ENCODE measurements at regions not wholly inside any gene's neighbourhood (a gene's known extent, or its start where the extent isn't known, plus 50 kb on each side); places are given as distances from the start of the nearest gene placed in this dataset.

GRCh38 chr5:154547551-154547950 is 69.5 kb upstream of the HAND1 start:
- Histone ChIP-seq H3F3A (ENCODE audit: low read length, unreplicated experiment) (no peaks in the 10 kb centered on the region), H3K27me3 (ENCODE audit: low read length) (peaks cover 37% of the 10 kb centered on the region), H3K27ac (ENCODE audit: low read length) (no peak overlapping the region), H3K4me1 (ENCODE audit: insufficient read depth, low read length) (no peaks in the 10 kb centered on the region), H3K9me2 (replicated peaks; ENCODE audit: low read length) (no peaks in the 10 kb centered on the region), H3K4me3 (ENCODE audit: low read length) (no peak overlapping the region), H3K9ac (ENCODE audit: low read length) (no peak overlapping the region), H4K20me1 (ENCODE audit: low read length) (no peaks in the 10 kb centered on the region), H3K79me2 (ENCODE audit: low read length) (no peaks in the 10 kb centered on the region), H3K4me2 (ENCODE audit: low read length) (no peak overlapping the region), H2AFZ (ENCODE audit: low read length) (no peak overlapping the region), H3K9me3 (ENCODE audit: low read length) (no peaks in the 10 kb centered on the region), H3K36me3 (ENCODE audit: low read depth, low read length) (no peaks in the 10 kb centered on the region)
- intact Hi-C loops (cut with micrococcal nuclease) = no loop called here
- no peak for TF ChIP-seq CTCF (conservative IDR thresholded peaks at IDR 0.05; ENCODE audit: low read depth, low read length)
- no peak for TF ChIP-seq EZH2phosphoT487 (IDR thresholded peaks at IDR 0.05; ENCODE audit: borderline replicate concordance, low read length)
- TF ChIP-seq EZH2 (IDR thresholded peaks at IDR 0.05; ENCODE audit: low read length, unreplicated experiment) = no peak
- DNase-seq (no peak), ATAC-seq (no peak)
- no TSS peak for BruUV-seq (replicated peaks)
- ChIA-PET CTCF (no interaction called here), POLR2A (ENCODE audit: unreplicated experiment) (no interaction called here)

GRCh38 chr5:154546719-154547118 is 68.7 kb upstream of the HAND1 start:
- ChIA-PET POLR2A (ENCODE audit: unreplicated experiment) (no interaction called here), CTCF (no interaction called here)
- Histone ChIP-seq H3K9ac (ENCODE audit: low read length) (no peak overlapping the region), H3K79me2 (ENCODE audit: low read length) (no peaks in the 10 kb centered on the region), H3K4me1 (ENCODE audit: insufficient read depth, low read length) (no peaks in the 10 kb centered on the region), H3K27me3 (ENCODE audit: low read length) (peaks cover 37% of the 10 kb centered on the region), H3K9me2 (replicated peaks; ENCODE audit: low read length) (no peaks in the 10 kb centered on the region), H4K20me1 (ENCODE audit: low read length) (no peaks in the 10 kb centered on the region), H3K27ac (ENCODE audit: low read length) (no peak overlapping the region), H3K36me3 (ENCODE audit: low read depth, low read length) (no peaks in the 10 kb centered on the region), H3K9me3 (ENCODE audit: low read length) (no peaks in the 10 kb centered on the region), H2AFZ (ENCODE audit: low read length) (no peak overlapping the region), H3K4me3 (ENCODE audit: low read length) (no peak overlapping the region), H3K4me2 (ENCODE audit: low read length) (no peak overlapping the region), H3F3A (ENCODE audit: low read length, unreplicated experiment) (no peaks in the 10 kb centered on the region)
- DNase-seq = no peak
- TF ChIP-seq EZH2phosphoT487 (IDR thresholded peaks at IDR 0.05; ENCODE audit: borderline replicate concordance, low read length) = no peak
- no peak for TF ChIP-seq EZH2 (IDR thresholded peaks at IDR 0.05; ENCODE audit: low read length, unreplicated experiment)
- no peak for TF ChIP-seq CTCF (conservative IDR thresholded peaks at IDR 0.05; ENCODE audit: low read depth, low read length)
- no TSS peak for BruUV-seq (replicated peaks)
- no peak for ATAC-seq
- intact Hi-C loops (cut with micrococcal nuclease) = no loop called here

- intact Hi-C loops (cut with micrococcal nuclease) = no loop called here
- ATAC-seq = no peak
- CTCF ChIA-PET = no interaction called here
These were observed 66.6 kb upstream of the HAND1 start for GRCh38 chr5:154544646-154545045.

More at GRCh38 chr5:154544646-154545045, 66.6 kb upstream of the HAND1 start:
- Histone ChIP-seq H3K27me3 (ENCODE audit: low read length) (peaks cover 37% of the 10 kb centered on the region), H3K4me1 (ENCODE audit: insufficient read depth, low read length) (no peaks in the 10 kb centered on the region), H3K36me3 (ENCODE audit: low read depth, low read length) (no peaks in the 10 kb centered on the region), H3F3A (ENCODE audit: low read length, unreplicated experiment) (no peaks in the 10 kb centered on the region), H3K79me2 (ENCODE audit: low read length) (no peaks in the 10 kb centered on the region), H2AFZ (ENCODE audit: low read length) (no peak overlapping the region), H3K27ac (ENCODE audit: low read length) (no peak overlapping the region), H3K9me3 (ENCODE audit: low read length) (no peaks in the 10 kb centered on the region), H3K9ac (ENCODE audit: low read length) (no peak overlapping the region), H4K20me1 (ENCODE audit: low read length) (no peaks in the 10 kb centered on the region), H3K4me3 (ENCODE audit: low read length) (no peak overlapping the region), H3K4me2 (ENCODE audit: low read length) (no peak overlapping the region), H3K9me2 (replicated peaks; ENCODE audit: low read length) (no peaks in the 10 kb centered on the region)
- no peak for TF ChIP-seq EZH2phosphoT487 (IDR thresholded peaks at IDR 0.05; ENCODE audit: borderline replicate concordance, low read length)
- TF ChIP-seq EZH2 (IDR thresholded peaks at IDR 0.05; ENCODE audit: low read length, unreplicated experiment) = no peak
- no peak for TF ChIP-seq CTCF (conservative IDR thresholded peaks at IDR 0.05; ENCODE audit: low read depth, low read length)
- DNase-seq = no peak
- POLR2A ChIA-PET (ENCODE audit: unreplicated experiment) = no interaction called here
- BruUV-seq (replicated peaks) = no TSS peak
